ENCODE measurements at regions not wholly inside any gene's neighbourhood (a gene's known extent, or its start where the extent isn't known, plus 50 kb on each side); places are given as distances from the start of the nearest gene placed in this dataset.

GRCh38 chr18:9043581-9043980 is 58.9 kb upstream of the NDUFV2 start (continued):
- TF ChIP-seq USF2 (IDR thresholded peaks at IDR 0.05; ENCODE audit: low read length), result no peak
- TF ChIP-seq YY1 (IDR thresholded peaks at IDR 0.05; ENCODE audit: low read depth, low read length), result no peak
- TF ChIP-seq ZNF274 (IDR thresholded peaks at IDR 0.05; ENCODE audit: borderline replicate concordance, extremely low read depth, low read length), result no peak
- TF ChIP-seq SAP30 (IDR thresholded peaks at IDR 0.05; ENCODE audit: insufficient read depth, insufficient replicate concordance, low read length), result no peak
- TF ChIP-seq, protein P1, sequence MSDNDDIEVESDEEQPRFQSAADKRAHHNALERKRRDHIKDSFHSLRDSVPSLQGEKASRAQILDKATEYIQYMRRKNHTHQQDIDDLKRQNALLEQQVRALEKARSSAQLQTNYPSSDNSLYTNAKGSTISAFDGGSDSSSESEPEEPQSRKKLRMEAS (IDR thresholded peaks at IDR 0.05), result no peak

Data from H1 (cell line).